Hematopoietic multipotent progenitor cell treated with erythropoietin and hydrocortisone succinate and interleukin-3 and kit ligand, for 4 days (in vitro differentiated cells): ENCODE measurements at regions not wholly inside any gene's neighbourhood (a gene's known extent, or its start where the extent isn't known, plus 50 kb on each side); places are given as distances from the start of the nearest gene placed in this dataset.
A peak's percentile ranks its signal among the peaks of the same experiment; 100 is the strongest.
"Not testable (repeated sequence)": the region's sequence is repeated elsewhere in the genome, so short reads cannot be mapped to it uniquely, and the experiment has no call there.

Source experiments
- DNase-seq: peaks from one replicate; pipeline ENCODE4 v3.0.0-alpha.2; 2015

GRCh38 chr13:28607187-28607955, 51.6 kb upstream of the POMP start:
- no peak for DNase-seq

DNA sequence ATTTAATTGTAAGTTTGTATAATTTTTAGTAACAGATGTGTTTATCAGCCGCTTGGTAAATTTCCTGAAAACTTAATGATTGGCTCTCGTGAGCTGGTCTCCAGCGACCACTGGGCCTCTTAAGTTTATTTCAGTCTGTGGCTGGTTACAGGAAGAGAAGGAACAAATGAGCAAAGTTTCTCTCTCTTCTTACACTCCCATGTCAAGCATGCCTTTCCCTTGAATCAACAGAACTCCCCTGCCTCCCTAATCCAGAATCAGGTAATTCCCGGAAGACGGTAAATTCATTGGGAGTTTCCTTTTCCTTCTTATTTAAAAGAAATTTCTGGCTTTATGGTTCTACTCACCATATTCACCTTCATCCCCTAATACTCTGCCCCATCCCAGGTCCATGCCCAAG, 52.5 kb upstream of the POMP start:
- DNase-seq, result no peak

- not testable (repeated sequence) for DNase-seq
Measured at GRCh38 chr13:28605147-28605546, 53.8 kb upstream of the POMP start.

DNA sequence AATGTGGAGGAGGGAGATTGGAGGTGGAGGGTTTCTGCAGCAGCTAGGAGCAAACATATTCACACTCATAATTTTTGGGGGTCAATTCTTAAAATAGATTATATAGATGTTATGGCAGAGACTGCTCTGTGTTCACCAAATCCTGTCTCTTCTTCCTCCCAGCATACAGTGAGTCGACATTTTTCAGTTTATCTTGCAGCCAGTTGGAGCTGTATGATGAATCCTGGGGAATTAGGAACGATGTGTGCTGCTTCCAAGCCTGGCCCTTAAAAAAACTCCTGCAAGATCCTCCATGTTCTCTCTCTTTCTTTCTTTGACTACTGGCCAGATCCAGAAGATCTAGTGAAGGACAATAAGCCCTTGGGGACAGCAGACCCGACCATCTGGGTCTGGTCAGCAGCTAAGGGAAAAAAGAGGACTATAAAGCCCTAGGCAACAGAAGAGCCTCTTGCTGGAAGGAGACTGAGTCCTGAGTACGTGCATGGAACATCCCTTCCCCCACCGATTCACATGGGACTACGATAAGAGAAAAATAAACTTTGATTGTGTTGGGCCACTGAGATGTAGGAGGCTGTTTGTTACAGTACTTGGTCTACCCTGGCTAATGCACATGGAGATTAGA, 55.8 kb upstream of the POMP start:
- no peak for DNase-seq

- no peak for DNase-seq
Measured at GRCh38 chr13:28602580-28602979, 56.4 kb upstream of the POMP start.

- DNase-seq, result no peak
Measured at GRCh38 chr13:28601581-28601980, 57.3 kb upstream of the POMP start.

- DNase-seq, result no peak
Measured at GRCh38 chr13:28597641-28598040, 61.3 kb upstream of the POMP start.

GRCh38 chr13:28590461-28590860, 68.5 kb upstream of the POMP start:
- no peak for DNase-seq

DNA sequence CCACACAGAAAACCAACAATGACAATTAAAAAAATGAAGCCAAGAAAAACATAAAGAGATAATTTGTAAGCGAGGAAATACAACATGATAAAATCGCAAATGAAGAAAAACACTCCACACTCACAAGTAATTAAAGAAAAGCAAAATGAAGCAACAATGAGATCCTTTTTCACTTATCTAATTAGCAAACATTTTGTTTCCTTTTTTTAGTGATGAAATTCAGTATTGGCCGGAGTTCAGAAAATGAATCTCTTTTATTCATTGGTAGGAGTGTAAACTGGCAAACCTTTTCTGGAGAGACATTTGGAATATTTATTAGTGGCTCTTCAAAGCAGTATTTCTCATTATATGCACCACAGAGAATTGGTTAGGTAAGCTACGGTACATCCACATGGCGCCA, 70.6 kb upstream of the POMP start:
- DNase-seq, result no peak

- no peak for DNase-seq
Measured at GRCh38 chr13:28587174-28587540, 71.8 kb upstream of the POMP start.

DNA sequence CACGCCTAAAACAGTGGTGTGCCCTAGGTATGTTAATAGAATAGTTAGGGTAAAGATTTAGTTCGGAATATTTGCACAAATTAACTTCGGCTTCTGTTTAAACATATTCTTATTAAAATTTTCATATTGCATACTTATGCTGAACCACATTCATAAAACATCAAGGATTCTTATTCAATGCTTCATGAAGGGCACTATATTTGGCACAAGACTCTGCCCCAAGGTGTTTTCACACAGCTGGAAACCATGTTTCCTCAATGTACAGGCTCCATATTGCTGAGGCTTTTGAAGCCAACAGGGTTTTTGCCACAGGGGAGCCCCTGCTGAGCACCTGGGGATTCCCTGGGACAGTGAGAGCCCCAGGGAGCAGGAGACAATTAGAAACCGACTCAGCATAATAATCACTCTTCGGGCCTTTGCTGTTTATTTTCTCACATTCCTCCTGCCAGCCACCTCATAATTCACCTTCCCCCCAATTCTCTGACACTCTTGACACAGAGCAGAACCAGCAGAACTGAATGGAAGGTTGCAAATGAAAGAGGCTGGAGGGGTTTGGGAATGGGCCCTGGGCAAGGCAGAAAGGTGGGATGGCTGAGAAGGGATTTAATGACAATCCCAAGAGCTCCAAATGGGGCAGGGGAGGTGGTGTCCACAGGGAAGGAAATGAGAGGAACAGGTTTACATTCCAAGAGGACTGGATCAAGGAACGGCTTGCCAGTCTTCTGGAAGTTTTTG, 72.3 kb upstream of the POMP start:
- DNase-seq, result no peak

DNA sequence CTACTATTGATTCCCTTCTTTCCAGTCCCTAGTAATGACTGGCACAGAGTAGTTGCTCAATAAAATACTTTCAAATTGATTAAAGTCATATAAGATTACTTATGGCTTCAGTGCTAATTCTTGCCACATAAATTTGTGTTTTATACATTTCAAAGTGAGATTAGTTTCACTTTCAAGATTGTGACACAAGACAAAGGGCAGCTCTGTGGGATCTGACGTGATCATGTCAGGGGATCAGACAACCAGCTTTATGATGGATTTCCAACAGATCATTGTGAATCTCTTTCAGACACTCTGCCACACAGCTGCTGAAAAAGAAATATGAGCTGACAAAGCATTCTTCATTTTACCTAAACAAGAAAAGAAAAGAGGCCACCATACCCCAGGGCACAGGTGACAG, 73.4 kb upstream of the POMP start:
- no peak for DNase-seq

DNA sequence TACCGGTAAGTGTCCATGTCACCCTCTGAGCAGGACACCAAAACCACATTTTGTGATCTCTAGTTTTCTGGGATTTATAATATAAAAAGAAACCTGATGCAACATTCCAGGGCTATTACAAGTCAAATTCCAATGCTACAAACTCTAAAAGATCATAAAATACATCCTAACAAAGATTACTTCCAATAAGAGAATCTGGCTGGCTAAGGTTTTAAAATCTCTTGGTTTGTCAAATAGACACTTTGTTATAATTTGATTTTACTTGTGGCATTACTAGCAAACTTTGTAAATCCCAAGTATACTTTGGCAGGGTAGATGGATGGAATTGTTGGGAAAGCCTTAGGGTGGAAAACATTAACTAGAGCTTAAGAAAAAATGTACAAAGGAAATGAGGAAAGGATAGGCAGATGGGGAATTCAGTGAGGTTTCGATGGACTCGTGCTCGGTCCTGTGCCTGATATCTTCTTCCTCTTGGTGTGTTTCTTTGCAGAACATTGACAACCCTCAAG, 74.0 kb upstream of the POMP start:
- no peak for DNase-seq

DNA sequence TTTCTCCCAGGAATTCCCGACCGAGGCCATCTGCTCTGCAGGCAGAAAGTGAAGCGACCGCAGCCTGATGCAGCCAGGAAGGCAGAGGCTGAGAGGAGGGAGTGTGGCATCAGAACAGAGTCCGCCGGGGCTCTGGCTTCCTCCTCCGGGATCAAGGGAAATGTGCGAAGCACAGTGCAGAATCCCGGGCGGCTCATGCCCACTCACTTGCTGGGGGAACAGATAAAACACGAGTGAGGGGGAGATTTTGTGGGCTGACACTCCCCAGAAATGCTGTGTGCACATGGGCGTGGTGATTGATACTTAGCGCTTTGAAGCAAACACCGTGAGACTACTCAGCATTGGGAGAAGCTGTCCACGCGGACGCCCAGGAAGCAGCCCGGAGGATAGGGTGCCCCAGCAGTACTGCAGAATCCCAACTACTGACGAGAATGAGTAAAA, 75.3 kb upstream of the POMP start:
- DNase-seq, result no peak

DNA sequence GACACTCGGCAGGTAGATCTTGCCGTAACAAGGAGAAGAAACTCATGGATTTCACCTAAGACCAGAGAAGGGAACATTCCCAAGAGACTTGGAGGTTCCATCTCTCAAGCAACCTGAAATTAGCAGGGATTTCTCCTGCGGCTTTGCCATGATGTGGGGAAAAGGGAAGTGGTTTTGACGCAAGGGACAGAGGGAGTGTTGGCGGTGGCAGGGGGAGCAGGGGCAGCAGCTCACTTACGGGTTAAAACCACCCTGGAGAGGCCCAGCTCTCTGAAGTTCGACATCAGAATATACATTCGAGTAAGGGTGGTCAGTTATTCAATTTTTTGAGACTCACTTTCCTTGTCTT, 76.1 kb upstream of the POMP start:
- DNase-seq, result peak; percentile 5

DNA sequence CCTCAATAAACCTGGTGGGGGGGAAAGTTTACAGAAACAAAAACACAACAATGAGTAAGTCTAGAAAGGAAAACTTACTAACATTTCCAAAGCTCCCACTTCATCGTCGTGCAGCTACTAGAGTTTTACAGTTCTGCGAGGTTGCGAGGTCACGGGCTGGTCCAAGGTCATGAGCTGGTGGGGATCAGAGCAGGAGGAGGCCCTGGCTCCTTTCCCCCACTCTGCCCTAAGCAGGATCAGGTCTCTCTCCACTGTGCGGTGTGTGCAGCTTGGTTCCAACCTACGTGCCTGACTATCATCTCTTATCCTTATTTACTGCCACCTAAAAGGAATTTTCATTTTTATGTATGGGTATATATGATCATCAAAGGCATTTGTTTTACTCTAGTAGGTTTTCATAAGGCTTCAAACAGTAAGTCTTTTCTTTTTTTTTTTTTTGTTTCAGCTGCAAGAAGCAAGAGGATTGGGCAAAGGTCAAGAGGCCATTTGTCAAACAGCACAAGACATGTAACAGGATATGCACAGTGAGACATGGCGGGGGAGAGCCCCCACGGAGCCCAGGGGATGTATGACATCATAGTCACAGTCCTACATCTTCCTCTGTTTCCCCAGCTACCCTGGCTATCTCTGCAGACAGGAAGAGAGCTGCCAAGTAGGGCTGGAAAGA, 76.6 kb upstream of the POMP start:
- no peak for DNase-seq

DNA sequence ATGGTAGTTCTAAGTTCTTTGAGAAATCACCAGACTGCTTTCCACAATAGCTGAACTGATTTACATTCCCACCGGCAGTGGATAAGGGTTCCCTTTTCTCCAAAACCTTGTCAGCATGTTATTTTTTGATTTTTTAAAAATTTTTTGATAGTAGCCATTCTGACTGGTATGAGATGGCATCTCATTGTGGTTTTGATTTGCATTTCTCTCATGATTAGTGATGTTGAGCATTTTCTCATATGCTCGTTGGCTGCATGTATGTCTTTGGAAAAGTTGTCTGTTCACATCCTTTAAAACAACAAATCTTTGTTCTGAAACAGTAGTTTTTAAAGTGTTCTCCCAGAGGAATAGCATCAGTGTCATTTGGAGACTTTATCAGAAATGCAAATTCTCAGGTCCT, 77.5 kb upstream of the POMP start:
- no peak for DNase-seq

- no peak for DNase-seq
Measured at GRCh38 chr13:28579736-28580135, 79.2 kb upstream of the POMP start.

GRCh38 chr13:28579322-28579721, 79.6 kb upstream of the POMP start:
- no peak for DNase-seq

GRCh38 chr13:28576067-28576466, 81.1 kb upstream of the FLT1 start:
- no peak for DNase-seq

DNA sequence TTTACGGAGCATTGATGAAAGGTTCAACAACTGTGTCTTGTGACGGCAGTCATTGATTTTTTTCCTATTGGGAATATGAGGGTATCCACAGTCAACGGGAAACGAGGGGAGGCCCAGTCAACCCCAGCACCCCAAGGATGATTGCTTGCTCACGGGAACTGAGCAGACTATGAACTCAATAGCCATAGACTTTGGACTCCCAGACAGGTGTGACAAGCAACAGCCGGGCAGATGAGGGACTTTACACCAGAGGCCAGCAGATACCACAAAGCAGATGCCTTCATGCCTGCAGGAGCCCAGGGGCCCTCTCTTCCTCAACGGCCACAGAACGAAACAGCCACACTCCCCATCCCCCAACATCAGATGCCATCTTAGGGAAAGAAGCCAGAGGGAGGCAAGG, 80.3 kb upstream of the FLT1 start:
- DNase-seq, result no peak

DNA sequence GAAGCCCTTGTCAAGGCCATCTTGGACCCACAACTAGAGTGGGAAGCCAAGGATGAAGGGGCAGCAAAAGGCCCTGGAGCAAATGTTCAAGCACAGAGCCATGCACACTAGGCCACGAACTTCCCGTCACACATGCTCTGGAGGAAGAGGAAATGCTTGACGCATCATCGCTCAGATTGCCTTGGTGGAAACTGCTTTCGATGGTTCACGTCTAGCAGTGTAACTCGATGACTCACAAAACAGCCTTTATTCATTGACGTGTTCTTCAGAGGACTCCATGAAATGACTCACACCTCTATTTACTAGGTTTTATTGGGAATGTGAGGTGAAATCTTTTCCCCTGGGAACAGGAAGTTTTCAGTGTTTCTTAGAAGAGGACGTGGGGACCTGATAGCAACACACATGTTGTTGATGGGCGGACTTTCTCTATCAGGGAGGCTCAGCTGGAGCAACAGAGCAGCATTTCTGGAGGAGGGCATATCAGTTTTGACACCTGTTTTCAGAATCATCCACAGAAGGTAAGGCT, 79.8 kb upstream of the FLT1 start:
- DNase-seq, result peak; percentile 15
